SK-N-SH (cell line): ENCODE measurements at regions not wholly inside any gene's neighbourhood (a gene's known extent, or its start where the extent isn't known, plus 50 kb on each side); places are given as distances from the start of the nearest gene placed in this dataset.

ENCODE experiments used
- POLR2AphosphoS5 ChIP-seq: IDR thresholded peaks from 2 replicates; pipeline ENCODE4 v1.6.1; 2012; ENCODE audit warnings: low read depth, low read length
- TF ChIP-seq, protein P1 (sequence below): fragments of 200-600 bp; sonication (generic); IDR thresholded peaks from 2 replicates; pipeline ENCODE4 v1.6.1; 2017; ENCODE audit warnings: antibody characterized with exemption, mild to moderate bottlenecking, moderate library complexity

DNA sequence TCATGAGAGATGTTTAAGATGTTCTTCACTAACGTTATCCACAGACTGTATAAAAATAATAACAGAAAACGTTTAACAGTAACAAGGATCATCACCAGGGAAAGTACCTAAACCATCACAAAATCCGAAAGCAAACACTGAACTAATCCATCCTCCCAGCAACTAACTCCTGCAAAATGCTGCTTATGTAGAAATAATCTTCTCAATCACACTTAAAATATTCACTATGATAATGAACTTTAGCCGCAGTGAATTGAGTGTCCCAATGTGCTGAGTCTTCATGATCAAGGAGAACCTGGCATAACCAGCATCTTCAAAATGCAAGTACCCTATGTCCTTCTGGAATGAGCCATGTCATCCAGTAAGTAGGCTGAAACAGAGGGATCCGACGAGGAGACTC lies 166.1 kb downstream of the LTN1 start:
- TF ChIP-seq, protein P1, sequence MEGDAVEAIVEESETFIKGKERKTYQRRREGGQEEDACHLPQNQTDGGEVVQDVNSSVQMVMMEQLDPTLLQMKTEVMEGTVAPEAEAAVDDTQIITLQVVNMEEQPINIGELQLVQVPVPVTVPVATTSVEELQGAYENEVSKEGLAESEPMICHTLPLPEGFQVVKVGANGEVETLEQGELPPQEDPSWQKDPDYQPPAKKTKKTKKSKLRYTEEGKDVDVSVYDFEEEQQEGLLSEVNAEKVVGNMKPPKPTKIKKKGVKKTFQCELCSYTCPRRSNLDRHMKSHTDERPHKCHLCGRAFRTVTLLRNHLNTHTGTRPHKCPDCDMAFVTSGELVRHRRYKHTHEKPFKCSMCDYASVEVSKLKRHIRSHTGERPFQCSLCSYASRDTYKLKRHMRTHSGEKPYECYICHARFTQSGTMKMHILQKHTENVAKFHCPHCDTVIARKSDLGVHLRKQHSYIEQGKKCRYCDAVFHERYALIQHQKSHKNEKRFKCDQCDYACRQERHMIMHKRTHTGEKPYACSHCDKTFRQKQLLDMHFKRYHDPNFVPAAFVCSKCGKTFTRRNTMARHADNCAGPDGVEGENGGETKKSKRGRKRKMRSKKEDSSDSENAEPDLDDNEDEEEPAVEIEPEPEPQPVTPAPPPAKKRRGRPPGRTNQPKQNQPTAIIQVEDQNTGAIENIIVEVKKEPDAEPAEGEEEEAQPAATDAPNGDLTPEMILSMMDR, result no peak
- TF ChIP-seq POLR2AphosphoS5, result no peak
